ENCODE measurements at regions not wholly inside any gene's neighbourhood (a gene's known extent, or its start where the extent isn't known, plus 50 kb on each side); places are given as distances from the start of the nearest gene placed in this dataset.

- TF ChIP-seq BHLHE40 (IDR thresholded peaks at IDR 0.05; ENCODE audit: low read depth, low read length) (no peak), CTCF (IDR thresholded peaks at IDR 0.05) (no peak), TFCP2L1 (CRISPR knock-in tag; IDR thresholded peaks at IDR 0.05) (no peak), POLR2A (IDR thresholded peaks at IDR 0.05; ENCODE audit: low read length) (no peak), HDAC2 (IDR thresholded peaks at IDR 0.05) (no peak), PBX3 (IDR thresholded peaks at IDR 0.05) (no peak), NFE2L2 (conservative IDR thresholded peaks at IDR 0.05; ENCODE audit: low read length) (no peak), USF2 (IDR thresholded peaks at IDR 0.05) (no peak), REST (IDR thresholded peaks at IDR 0.05) (no peak)
Measured at GRCh38 chr21:33980276-33980916, 64.8 kb upstream of the ATP5PO start.
